Breast epithelium (tissue), 3 donors: ENCODE measurements at regions not wholly inside any gene's neighbourhood (a gene's known extent, or its start where the extent isn't known, plus 50 kb on each side); places are given as distances from the start of the nearest gene placed in this dataset.
"Not testable (repeated sequence)": the region's sequence is repeated elsewhere in the genome, so short reads cannot be mapped to it uniquely, and the experiment has no call there.

Experiments
- CTCF ChIP-seq, 3 donors: fragments of 450-650 bp; IDR thresholded peaks; one replicate each; pipeline ENCODE4 v1.5.1; 2016 to 2017; ENCODE audit warnings: antibody characterized with exemption in 3 of 3, mild to moderate bottlenecking in 3 of 3, moderate library complexity in 3 of 3
- POLR2A ChIP-seq: fragments of 450-650 bp; IDR thresholded peaks from one replicate; pipeline ENCODE4 v1.6.1; 2016; ENCODE audit warnings: antibody characterized with exemption, mild to moderate bottlenecking, moderate library complexity
- POLR2AphosphoS5 ChIP-seq, 3 donors: sonication (generic); formaldehyde crosslinking; IDR thresholded peaks; one replicate each; pipeline ENCODE4 v1.6.1; 2017; ENCODE audit warnings: antibody characterized with exemption in 3 of 3

- TF ChIP-seq CTCF (IDR thresholded peaks at IDR 0.05); POLR2A; POLR2AphosphoS5 (IDR thresholded peaks at IDR 0.05): not testable (repeated sequence)
Observed at GRCh38 chr12:131624369-131624739, 86.5 kb upstream of the SFSWAP start.
